H1 (cell line): ENCODE measurements at regions not wholly inside any gene's neighbourhood (a gene's known extent, or its start where the extent isn't known, plus 50 kb on each side); places are given as distances from the start of the nearest gene placed in this dataset.
A peak's percentile ranks its signal among the peaks of the same experiment; 100 is the strongest.

Source experiments
- CTCF ChIA-PET: fragments of 300-600 bp; sonication (Branson Sonifier 250); formaldehyde crosslinking; loops from one replicate; lab custom pipeline; 2021; ENCODE audit not compliant: partially characterized antibody; lab: Charles Lee
- POLR2A ChIA-PET: fragments of 300-600 bp; sonication (Branson Sonifier 250); formaldehyde crosslinking; loops from one replicate; lab custom pipeline; 2021; ENCODE audit warnings: inconsistent platforms; ENCODE audit not compliant: partially characterized antibody; lab: Charles Lee
- DNase-seq, 2 experiments: peaks; one replicate each; pipeline versions ENCODE4 v3.0.0 to v3.0.0-alpha.2; 2010 to 2022; ENCODE audit warnings: low spot score in 2 of 2, low read depth in 1 of 2, mixed read lengths in 1 of 2
- FAIRE-seq: peaks from 2 replicates; lab custom pipeline; 2011; peaks lifted over from hg19 to GRCh38; lab: Jason Lieb, UNC
- H2AFZ ChIP-seq: 2 replicates; pipeline ENCODE4 v1.8.1; 2012; ENCODE audit warnings: low read length, inconsistent platforms
- H2AK5ac ChIP-seq: 2 replicates; pipeline ENCODE4 v1.6.1; 2013; ENCODE audit warnings: low read depth, low read length
- H2BK120ac ChIP-seq: replicated peaks from 2 replicates; pipeline ENCODE3; 2013; ENCODE audit warnings: low read depth, low read length, inconsistent platforms
- H2BK12ac ChIP-seq: 2 replicates; pipeline ENCODE4 v1.6.1; 2013; ENCODE audit warnings: low read depth, low read length
- H2BK15ac ChIP-seq: 2 replicates; pipeline ENCODE4 v1.6.1; 2013; ENCODE audit warnings: low read length
- H2BK20ac ChIP-seq: 2 replicates; pipeline ENCODE4 v1.6.1; 2013; ENCODE audit warnings: low read length
- H2BK5ac ChIP-seq: 2 replicates; pipeline ENCODE4 v1.6.1; 2013; ENCODE audit warnings: low read depth, low read length
- H3K14ac ChIP-seq: 2 replicates; pipeline ENCODE4 v1.6.1; 2013; ENCODE audit warnings: inconsistent platforms; ENCODE audit not compliant: insufficient read length
- H3K18ac ChIP-seq: 2 replicates; pipeline ENCODE4 v1.6.1; 2013; ENCODE audit warnings: low read length; ENCODE audit errors: extremely low read depth
- H3K23ac ChIP-seq: 2 replicates; pipeline ENCODE4 v1.6.1; 2013; ENCODE audit warnings: inconsistent platforms; ENCODE audit not compliant: insufficient read length
- H3K23me2 ChIP-seq: 2 replicates; pipeline ENCODE4 v1.6.1; 2013; ENCODE audit warnings: low read depth, low read length
- H3K27ac ChIP-seq: 2 replicates; pipeline ENCODE4 v1.6.1; 2011; ENCODE audit warnings: low read depth, low read length, inconsistent platforms
- H3K27me3 ChIP-seq, 4 experiments: replicated peaks in 1 of 4; 1 replicate in 1 of 4; 2 replicates in 3 of 4; pipeline versions ENCODE4 v1.6.1 to v1.8.1; 2011 to 2013; ENCODE audit warnings: low read length in 3 of 4, mild to moderate bottlenecking in 3 of 4, inconsistent platforms in 2 of 4, mixed read lengths in 2 of 4, moderate library complexity in 1 of 4; ENCODE audit not compliant: control insufficient read depth in 3 of 4, insufficient read depth in 3 of 4; ENCODE audit errors: extremely low read depth in 1 of 4
- H3K36me3 ChIP-seq, 4 experiments: 2 replicates each; pipeline versions ENCODE4 v1.6.1 to v1.8.1; 2011 to 2013; ENCODE audit warnings: mild to moderate bottlenecking in 4 of 4, low read length in 3 of 4, moderate library complexity in 2 of 4, control low read depth in 1 of 4, inconsistent platforms in 1 of 4; ENCODE audit not compliant: insufficient read depth in 4 of 4, control insufficient read depth in 2 of 4
- H3K4ac ChIP-seq: replicated peaks from 2 replicates; pipeline ENCODE3; 2013; ENCODE audit warnings: low read length, low read depth, mixed read lengths, inconsistent platforms; ENCODE audit not compliant: insufficient read length
- H3K4me1 ChIP-seq, 4 experiments: replicated peaks in 1 of 4; 1 replicate in 1 of 4; 2 replicates in 3 of 4; pipeline versions ENCODE4 v1.6.1 to v1.8.1; 2011 to 2013; ENCODE audit warnings: low read length in 3 of 4, inconsistent platforms in 2 of 4, mixed read lengths in 1 of 4; ENCODE audit not compliant: insufficient read depth in 4 of 4, control insufficient read depth in 3 of 4
- H3K4me2 ChIP-seq, 2 experiments: 2 replicates each; pipeline versions ENCODE4 v1.6.1 to v1.8.1; 2011 to 2013; ENCODE audit warnings: low read depth in 2 of 2, low read length in 2 of 2, control low read depth in 1 of 2, inconsistent platforms in 1 of 2, mild to moderate bottlenecking in 1 of 2; ENCODE audit not compliant: insufficient read depth in 1 of 2
- H3K4me3 ChIP-seq, 4 experiments: fragments of 200-600, 300-600 bp in 1 of 4; sonication (generic), shearing (Covaris generic), sonication (Bioruptor Twin) in 1 of 4; 2 replicates each; pipeline versions ENCODE4 v1.5.1 to v1.8.1; 2011 to 2016; ENCODE audit warnings: low read length in 4 of 4, low read depth in 3 of 4, control low read depth in 2 of 4, inconsistent platforms in 2 of 4, mild to moderate bottlenecking in 2 of 4, mixed read lengths in 1 of 4, moderate library complexity in 1 of 4; ENCODE audit not compliant: insufficient read depth in 2 of 4; ENCODE audit errors: extremely low read depth in 1 of 4
- H3K56ac ChIP-seq: replicated peaks from 2 replicates; pipeline ENCODE3; 2013; ENCODE audit warnings: low read depth, mild to moderate bottlenecking, mixed read lengths, low read length, inconsistent platforms; ENCODE audit not compliant: insufficient read length
- H3K79me1 ChIP-seq: 2 replicates; pipeline ENCODE4 v1.6.1; 2013; ENCODE audit warnings: low read depth, low read length, control low read depth
- H3K79me2 ChIP-seq, 2 experiments: 2 replicates each; pipeline versions ENCODE4 v1.6.1 to v1.8.1; 2012 to 2013; ENCODE audit warnings: low read length in 2 of 2, mild to moderate bottlenecking in 2 of 2, inconsistent platforms in 1 of 2; ENCODE audit not compliant: insufficient read depth in 2 of 2, control insufficient read depth in 1 of 2
- H3K9ac ChIP-seq, 4 experiments: replicated peaks in 1 of 4; 1 replicate in 1 of 4; 2 replicates in 3 of 4; pipeline versions ENCODE4 v1.6.1 to v1.8.1; 2011 to 2013; ENCODE audit warnings: low read depth in 3 of 4, low read length in 3 of 4, control low read depth in 2 of 4, mild to moderate bottlenecking in 2 of 4, moderate library complexity in 2 of 4, inconsistent platforms in 1 of 4; ENCODE audit errors: extremely low read depth in 1 of 4
- H3K9me3 ChIP-seq, 2 experiments: 2 replicates each; pipeline versions ENCODE4 v1.6.1 to v1.8.1; 2012 to 2013; ENCODE audit warnings: mild to moderate bottlenecking in 2 of 2, moderate library complexity in 2 of 2, control low read depth in 1 of 2, inconsistent platforms in 1 of 2, low read depth in 1 of 2, low read length in 1 of 2, mixed read lengths in 1 of 2; ENCODE audit not compliant: insufficient read depth in 2 of 2
- H4K20me1 ChIP-seq, 2 experiments: replicated peaks in 1 of 2; 2 replicates each; pipeline versions ENCODE3 to v1.8.1; 2011 to 2013; ENCODE audit warnings: inconsistent platforms in 2 of 2, low read length in 2 of 2, mild to moderate bottlenecking in 1 of 2; ENCODE audit not compliant: insufficient read depth in 2 of 2, control insufficient read depth in 1 of 2
- H4K5ac ChIP-seq: 2 replicates; pipeline ENCODE4 v1.6.1; 2013; ENCODE audit warnings: low read length, low read depth, mixed read lengths, inconsistent platforms; ENCODE audit not compliant: insufficient read length
- H4K8ac ChIP-seq: 2 replicates; pipeline ENCODE4 v1.8.0; 2013; ENCODE audit warnings: mild to moderate bottlenecking, moderate library complexity, low read length, inconsistent platforms; ENCODE audit not compliant: insufficient read depth; ENCODE audit errors: extremely low read depth
- H4K91ac ChIP-seq: replicated peaks from 2 replicates; pipeline ENCODE3; 2013; ENCODE audit warnings: low read length, mixed read lengths, inconsistent platforms; ENCODE audit not compliant: insufficient read length
- ASH2L ChIP-seq: fragments of 200-600, 300-600 bp; sonication (generic); IDR thresholded peaks from one replicate; pipeline ENCODE4 v1.7.1; 2017; ENCODE audit warnings: low read length
- ATF2 ChIP-seq: IDR thresholded peaks from 2 replicates; pipeline ENCODE4 v1.6.1; 2012; ENCODE audit warnings: low read length, inconsistent platforms
- CHD1 ChIP-seq: IDR thresholded peaks from 2 replicates; pipeline ENCODE4 v1.6.1; 2012; ENCODE audit warnings: low read depth, low read length, improper control_type of control experiment
- NANOG ChIP-seq: IDR thresholded peaks from 2 replicates; pipeline ENCODE4 v1.6.1; 2011; ENCODE audit warnings: low read length, low read depth, mild to moderate bottlenecking, inconsistent platforms; ENCODE audit not compliant: insufficient read depth, poor library complexity, severe bottlenecking
- POLR2AphosphoS5 ChIP-seq: IDR thresholded peaks from 2 replicates; pipeline ENCODE4 v1.6.1; 2011; ENCODE audit warnings: low read depth, low read length
- RAD21 ChIP-seq, 2 experiments: IDR thresholded peaks in 1 of 2; conservative IDR thresholded peaks in 1 of 2; 2 replicates each; pipeline ENCODE4 v1.6.1; 2011; ENCODE audit warnings: low read depth in 2 of 2, low read length in 2 of 2, improper control_type of control experiment in 1 of 2, inconsistent platforms in 1 of 2, mild to moderate bottlenecking in 1 of 2, moderate library complexity in 1 of 2
- SIX5 ChIP-seq: IDR thresholded peaks from 2 replicates; pipeline ENCODE4 v1.6.1; 2011; ENCODE audit warnings: mild to moderate bottlenecking, low read depth, low read length
- TEAD4 ChIP-seq: IDR thresholded peaks from 2 replicates; pipeline ENCODE4 v1.6.1; 2012; ENCODE audit warnings: low read depth, low read length, inconsistent platforms, mixed read lengths
- WGBS, 2 experiments: shearing (Covaris generic) in 1 of 2; methylation state at CpG; one replicate each; pipeline versions ENCODE4 v1.1.6 to v1.1.7; 2013 to 2015; ENCODE audit warnings: low lambda C conversion rate in 2 of 2, mixed read lengths in 2 of 2, inconsistent platforms in 1 of 2, low coverage in 1 of 2, missing lambda C conversion rate in 1 of 2; ENCODE audit not compliant: insufficient replicate concordance in 2 of 2, insufficient coverage in 1 of 2, insufficient read length in 1 of 2; ENCODE audit errors: extremely low coverage in 1 of 2, missing lambda C conversion rate in 1 of 2; 5-methylcytosine and 5-hydroxymethylcytosine counted together

DNA sequence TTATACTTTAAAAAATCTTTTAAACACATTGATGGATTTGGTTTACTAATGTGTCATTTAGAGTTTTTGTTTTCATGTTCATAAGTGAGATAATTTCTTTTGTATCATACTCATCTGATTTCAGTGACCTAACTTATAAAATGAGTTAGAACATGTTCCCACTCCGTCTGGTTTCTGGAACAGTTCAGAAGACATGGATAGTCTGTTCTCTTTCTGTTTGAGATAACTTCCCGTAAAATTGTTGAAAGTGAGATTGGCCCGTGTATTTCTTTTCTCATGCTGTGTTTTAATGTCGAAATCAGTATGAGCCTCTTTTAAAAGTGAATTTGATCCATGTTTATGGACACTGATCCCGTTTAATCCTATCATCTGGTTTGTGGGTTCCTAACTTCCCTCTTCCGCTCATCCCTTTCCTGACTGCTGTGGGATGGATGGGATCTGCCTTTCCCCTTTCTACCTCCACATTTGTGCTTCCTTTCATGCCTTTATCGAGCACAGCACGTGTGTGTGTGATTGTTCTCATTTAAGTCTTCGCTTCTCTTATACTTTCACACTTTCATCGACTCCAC lies 78.9 kb downstream of the COPS8 start:
- Histone ChIP-seq H3K9me3 (peaks cover 5 to 8% of the 10 kb centered on the region in 2 experiments; a peak in 3 of 4 replicates), H3K18ac (no peak overlapping the region), H3K14ac (no peak overlapping the region), H2AK5ac (no peak overlapping the region), H3K27ac (no peak overlapping the region), H3K4me1 (no peaks in the 10 kb centered on the region), H2BK20ac (no peak overlapping the region), H3K4me2 (no peak overlapping the region), H2BK120ac (no peak overlapping the region), H2BK15ac (0 out of 2 replicates have a peak overlapping the region, but pooled peaks have one; percentile 81), H3K27me3 (no peaks in the 10 kb centered on the region), H3K79me2 (no peaks in the 10 kb centered on the region), H3K4me3 (no peak overlapping the region), H3K23ac (no peak overlapping the region), H2AFZ (no peak overlapping the region), H3K23me2 (no peaks in the 10 kb centered on the region), H4K91ac (peak overlapping the region; percentile 18), H3K36me3 (no peaks in the 10 kb centered on the region), H4K20me1 (no peaks in the 10 kb centered on the region), H3K79me1 (no peaks in the 10 kb centered on the region), H4K8ac (no peak overlapping the region), H3K4ac (no peak overlapping the region), H3K9ac (no peak overlapping the region), H4K5ac (no peak overlapping the region), H3K56ac (no peak overlapping the region), H2BK5ac (no peak overlapping the region), H2BK12ac (peak overlapping the region; percentile 68; the same call in 1 of the 2 replicates)
- FAIRE-seq (peak; percentile 13), DNase-seq (no peak)
- no peak for TF ChIP-seq RAD21 (IDR thresholded peaks at IDR 0.05 in 1 of 2, conservative IDR thresholded peaks at IDR 0.05 in 1 of 2; ENCODE audit: low read depth in 2 of 2, low read length in 2 of 2)
- no peak for TF ChIP-seq NANOG
- no peak for TF ChIP-seq CHD1
- no peak for TF ChIP-seq ATF2
- TF ChIP-seq SIX5: no peak
- no peak for TF ChIP-seq TEAD4
- no peak for TF ChIP-seq ASH2L
- no peak for TF ChIP-seq POLR2AphosphoS5
- POLR2A ChIA-PET: interaction anchor here (0.6 kb wide), 1 partner anchor 1535 kb away, joined by 5 read pairs; no protein-coding TSS in a partner anchor
- WGBS, 2 experiments: 88% methylated on average over 10 of the region's 10 CpGs; no CpG with 5 or more reads in 1 of the 2 experiments
- CTCF ChIA-PET: interaction anchor here (0.8 to 2.7 kb wide), 44 partner anchors 8 to 408 kb away, joined by 3 to 33 read pairs (median 6); partner anchors contain the start of gene COL6A3
